Mesenchymal stem cell (in vitro differentiated cells and primary cell): ENCODE measurements at regions not wholly inside any gene's neighbourhood (a gene's known extent, or its start where the extent isn't known, plus 50 kb on each side); places are given as distances from the start of the nearest gene placed in this dataset.
"Not testable (repeated sequence)": the region's sequence is repeated elsewhere in the genome, so short reads cannot be mapped to it uniquely, and the experiment has no call there.

Experiments used
- DNase-seq: peaks from one replicate; pipeline ENCODE4 v3.0.0-alpha.2; 2013
- H2AFZ ChIP-seq: one replicate; pipeline ENCODE4 v1.6.1; 2013; ENCODE audit warnings: low read depth, mild to moderate bottlenecking, control low read depth, inconsistent platforms, low read length, moderate library complexity
- H2AK5ac ChIP-seq: 2 replicates; pipeline ENCODE4 v1.6.1; 2013; ENCODE audit warnings: low read length, moderate library complexity, mild to moderate bottlenecking, inconsistent platforms; ENCODE audit not compliant: severe bottlenecking
- H2BK120ac ChIP-seq: one replicate; pipeline ENCODE4 v1.6.1; 2013; ENCODE audit warnings: low read depth, mild to moderate bottlenecking, inconsistent platforms, low read length, moderate library complexity
- H2BK12ac ChIP-seq, 2 experiments: one replicate each; pipeline ENCODE4 v1.6.1; 2013; ENCODE audit warnings: inconsistent platforms in 2 of 2, low read length in 2 of 2, mild to moderate bottlenecking in 2 of 2, moderate library complexity in 2 of 2, control low read depth in 1 of 2
- H2BK15ac ChIP-seq: one replicate; pipeline ENCODE4 v1.6.1; 2013; ENCODE audit warnings: mild to moderate bottlenecking, low read depth, inconsistent platforms; ENCODE audit not compliant: poor library complexity, severe bottlenecking
- H2BK5ac ChIP-seq: 2 replicates; pipeline ENCODE4 v1.6.1; 2013; ENCODE audit warnings: low read depth, mild to moderate bottlenecking, low read length, control low read depth, inconsistent platforms; ENCODE audit not compliant: poor library complexity, severe bottlenecking
- H3K14ac ChIP-seq, 2 experiments: one replicate each; pipeline ENCODE4 v1.6.1; 2013; ENCODE audit warnings: inconsistent platforms in 2 of 2, low read length in 2 of 2, control low read depth in 1 of 2, mild to moderate bottlenecking in 1 of 2, moderate library complexity in 1 of 2
- H3K18ac ChIP-seq, 2 experiments: one replicate each; pipeline ENCODE4 v1.6.1; 2013; ENCODE audit warnings: inconsistent platforms in 2 of 2, low read length in 2 of 2, control low read depth in 1 of 2, low read depth in 1 of 2, mild to moderate bottlenecking in 1 of 2
- H3K23ac ChIP-seq, 2 experiments: one replicate each; pipeline ENCODE4 v1.6.1; 2013; ENCODE audit warnings: inconsistent platforms in 2 of 2, low read length in 2 of 2, mild to moderate bottlenecking in 2 of 2, moderate library complexity in 2 of 2, control low read depth in 1 of 2
- H3K27ac ChIP-seq: 2 replicates; pipeline ENCODE4 v1.5.1; 2013; ENCODE audit warnings: mild to moderate bottlenecking, moderate library complexity, low read length, control low read depth, inconsistent platforms; ENCODE audit not compliant: poor library complexity, severe bottlenecking
- H3K27me3 ChIP-seq, 2 experiments: 2 replicates each; pipeline versions ENCODE4 v1.6.1 to v1.7.0; 2013; ENCODE audit warnings: low read length in 2 of 2, mild to moderate bottlenecking in 2 of 2, moderate library complexity in 2 of 2, control low read depth in 1 of 2, inconsistent platforms in 1 of 2; ENCODE audit not compliant: control insufficient read depth in 1 of 2, insufficient read depth in 1 of 2
- H3K36me3 ChIP-seq, 2 experiments: 2 replicates each; pipeline versions ENCODE4 v1.6.1 to v1.7.0; 2013; ENCODE audit warnings: low read length in 2 of 2, control low read depth in 1 of 2, inconsistent platforms in 1 of 2, low read depth in 1 of 2, mild to moderate bottlenecking in 1 of 2; ENCODE audit not compliant: insufficient read depth in 2 of 2, control insufficient read depth in 1 of 2
- H3K4ac ChIP-seq, 2 experiments: one replicate each; pipeline ENCODE4 v1.6.1; 2013; ENCODE audit warnings: inconsistent platforms in 2 of 2, low read length in 2 of 2, mild to moderate bottlenecking in 2 of 2, moderate library complexity in 2 of 2, control low read depth in 1 of 2, low read depth in 1 of 2
- H3K4me1 ChIP-seq: 2 replicates; pipeline ENCODE4 v1.6.1; 2013; ENCODE audit warnings: low read depth, low read length, control low read depth; ENCODE audit not compliant: control insufficient read depth, insufficient read depth
- H3K4me2 ChIP-seq: 2 replicates; pipeline ENCODE4 v1.6.1; 2013; ENCODE audit warnings: low read length, mild to moderate bottlenecking, inconsistent platforms; ENCODE audit not compliant: poor library complexity, severe bottlenecking
- H3K4me3 ChIP-seq, 2 experiments: 2 replicates each; pipeline versions ENCODE4 v1.5.1 to v1.7.0; 2013; ENCODE audit warnings: low read length in 2 of 2, mild to moderate bottlenecking in 2 of 2, control low read depth in 1 of 2, low read depth in 1 of 2; ENCODE audit not compliant: insufficient read depth in 1 of 2
- H3K79me1 ChIP-seq: replicated peaks from 2 replicates; pipeline ENCODE4 v1.6.1; 2013; ENCODE audit warnings: mild to moderate bottlenecking, control low read depth, low read length, inconsistent platforms; ENCODE audit not compliant: poor library complexity, severe bottlenecking
- H3K9ac ChIP-seq: 2 replicates; pipeline ENCODE4 v1.7.0; 2013; ENCODE audit warnings: mild to moderate bottlenecking, low read length, moderate library complexity
- H3K9me3 ChIP-seq: 2 replicates; pipeline ENCODE4 v1.7.0; 2013; ENCODE audit warnings: mild to moderate bottlenecking, low read length; ENCODE audit not compliant: control insufficient read depth
- H4K8ac ChIP-seq: one replicate; pipeline ENCODE4 v1.6.1; 2013; ENCODE audit warnings: inconsistent platforms, mild to moderate bottlenecking, low read length, moderate library complexity
- H4K91ac ChIP-seq: one replicate; pipeline ENCODE4 v1.6.1; 2013; ENCODE audit warnings: mild to moderate bottlenecking, low read length, inconsistent platforms
- whole genome bisulfite sequencing: methylation state at CpG from one replicate; pipeline ENCODE4 v1.1.7; 2013; ENCODE audit warnings: mixed read lengths; 5-methylcytosine and 5-hydroxymethylcytosine counted together

GRCh38 chr1:2851918-2852317 is 50.4 kb upstream of the TTC34 start:
- H3K27ac ChIP-seq, H2AFZ ChIP-seq, H3K4me1 ChIP-seq, H2BK15ac ChIP-seq, H3K14ac ChIP-seq, H3K79me1 ChIP-seq, H3K9me3 ChIP-seq, H2BK5ac ChIP-seq, H4K91ac ChIP-seq, H2BK12ac ChIP-seq, H3K36me3 ChIP-seq, H3K4me3 ChIP-seq, H2AK5ac ChIP-seq, H3K18ac ChIP-seq, DNase-seq, H3K9ac ChIP-seq, H3K4me2 ChIP-seq, H3K4ac ChIP-seq, H4K8ac ChIP-seq, H2BK120ac ChIP-seq, H3K23ac ChIP-seq: not testable (repeated sequence)
- 57% methylated on average over 12 of the region's 12 CpGs for WGBS
- peaks cover 0 to 14% of the 10 kb centered on the region in 2 experiments for H3K27me3 ChIP-seq

GRCh38 chr1:2853711-2854110 is 52.2 kb upstream of the TTC34 start:
- Histone ChIP-seq H3K18ac (no peak overlapping the region), H3K27me3 (peaks cover 0 to 22% of the 10 kb centered on the region in 2 experiments)
- WGBS, result 69% methylated on average over 9 of the region's 9 CpGs

GRCh38 chr1:2854151-2854550 is 52.7 kb upstream of the TTC34 start:
- H3K4ac ChIP-seq, result no peak overlapping the region
- H3K9ac ChIP-seq, result no peak overlapping the region
- no peaks in the 10 kb centered on the region for H3K4me1 ChIP-seq

More at GRCh38 chr1:2853711-2854110, 52.2 kb upstream of the TTC34 start:
- no peaks in the 10 kb centered on the region for H3K4me1 ChIP-seq
- H3K9me3 ChIP-seq, result no peaks in the 10 kb centered on the region
- H3K14ac ChIP-seq, result no peak overlapping the region
- no peak overlapping the region for H2BK12ac ChIP-seq
- H3K9ac ChIP-seq, result no peak overlapping the region
- H3K4ac ChIP-seq, result no peak overlapping the region
- H2BK5ac ChIP-seq, result no peak overlapping the region
- H2BK120ac ChIP-seq, result no peak overlapping the region
- DNase-seq, result no peak
- H2AFZ ChIP-seq, result no peak overlapping the region
- no peak overlapping the region for H3K4me3 ChIP-seq
- H3K36me3 ChIP-seq, result no peaks in the 10 kb centered on the region
- no peak overlapping the region for H2AK5ac ChIP-seq
- no peak overlapping the region for H4K8ac ChIP-seq
- H3K23ac ChIP-seq, result no peak overlapping the region
- H3K4me2 ChIP-seq, result no peak overlapping the region
- no peaks in the 10 kb centered on the region for H3K79me1 ChIP-seq
- no peak overlapping the region for H4K91ac ChIP-seq
- no peak overlapping the region for H2BK15ac ChIP-seq
- no peak overlapping the region for H3K27ac ChIP-seq

DNA sequence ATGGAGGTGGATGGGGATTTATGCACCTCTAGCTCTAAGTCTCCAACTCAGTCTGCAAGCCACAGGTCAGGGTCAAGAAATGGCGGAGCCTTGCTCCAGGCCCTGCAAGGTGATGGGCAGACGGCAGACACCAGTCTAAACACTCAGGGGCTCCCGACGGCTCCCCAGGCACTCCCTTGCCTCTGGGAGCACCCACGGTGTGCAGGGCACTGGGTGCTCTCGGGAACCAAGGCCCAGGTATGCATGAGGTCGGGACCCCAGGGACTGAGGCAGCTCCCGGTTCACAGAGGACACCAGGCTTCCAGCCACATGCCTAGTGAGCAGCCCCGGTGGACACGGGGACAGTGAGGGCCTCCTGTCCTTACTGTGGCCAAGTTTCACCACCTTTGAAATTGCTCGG is 53.1 kb upstream of the TTC34 start:
- H2BK15ac ChIP-seq, result no peak overlapping the region
- H3K4me3 ChIP-seq, result no peak overlapping the region
- H2BK12ac ChIP-seq, result no peak overlapping the region
- peaks cover 0 to 22% of the 10 kb centered on the region in 2 experiments for H3K27me3 ChIP-seq
- 72% methylated on average over 11 of the region's 11 CpGs for WGBS
- H3K9ac ChIP-seq, result no peak overlapping the region
- no peak for DNase-seq
- H3K4me1 ChIP-seq, result no peaks in the 10 kb centered on the region
- H3K14ac ChIP-seq, result no peak overlapping the region
- no peak overlapping the region for H2BK5ac ChIP-seq
- no peaks in the 10 kb centered on the region for H3K9me3 ChIP-seq
- no peaks in the 10 kb centered on the region for H3K36me3 ChIP-seq
- no peak overlapping the region for H3K23ac ChIP-seq
- no peak overlapping the region for H3K18ac ChIP-seq
- H2AK5ac ChIP-seq, result no peak overlapping the region
- H3K4ac ChIP-seq, result no peak overlapping the region
- H3K79me1 ChIP-seq, result no peaks in the 10 kb centered on the region
- no peak overlapping the region for H3K27ac ChIP-seq
- H2AFZ ChIP-seq, result no peak overlapping the region
- H4K8ac ChIP-seq, result no peak overlapping the region
- H4K91ac ChIP-seq, result no peak overlapping the region
- H3K4me2 ChIP-seq, result no peak overlapping the region
- H2BK120ac ChIP-seq, result no peak overlapping the region

More at GRCh38 chr1:2854151-2854550, 52.7 kb upstream of the TTC34 start:
- Histone ChIP-seq H4K91ac (no peak overlapping the region), H3K27me3 (peaks cover 0 to 22% of the 10 kb centered on the region in 2 experiments), H2BK12ac (no peak overlapping the region), H3K4me2 (no peak overlapping the region), H3K79me1 (no peaks in the 10 kb centered on the region), H3K27ac (no peak overlapping the region), H3K14ac (no peak overlapping the region), H2AFZ (no peak overlapping the region), H2AK5ac (no peak overlapping the region), H3K9me3 (no peaks in the 10 kb centered on the region), H2BK15ac (no peak overlapping the region), H3K36me3 (no peaks in the 10 kb centered on the region), H3K4me3 (no peak overlapping the region), H3K18ac (no peak overlapping the region), H3K23ac (no peak overlapping the region), H2BK120ac (no peak overlapping the region), H2BK5ac (no peak overlapping the region), H4K8ac (no peak overlapping the region)
- WGBS, result 89% methylated on average over 9 of the region's 13 CpGs
- DNase-seq, result no peak
